HuH-7 (cell line): ENCODE measurements at regions not wholly inside any gene's neighbourhood (a gene's known extent, or its start where the extent isn't known, plus 50 kb on each side); places are given as distances from the start of the nearest gene placed in this dataset.

Experiments used
- DNase-seq: peaks from one replicate; pipeline ENCODE4 v3.0.0; 2011; ENCODE audit warnings: low spot score

- DNase-seq, result no peak
Observed at GRCh38 chr5:74122175-74122574, 496.2 kb downstream of the ARHGEF28 start.

GRCh38 chr5:74120585-74120984, 494.6 kb downstream of the ARHGEF28 start:
- no peak for DNase-seq

- no peak for DNase-seq
Observed at GRCh38 chr5:74118071-74118470, 492.1 kb downstream of the ARHGEF28 start.

- no peak for DNase-seq
Observed at GRCh38 chr5:74116984-74117383, 491.0 kb downstream of the ARHGEF28 start.

DNA sequence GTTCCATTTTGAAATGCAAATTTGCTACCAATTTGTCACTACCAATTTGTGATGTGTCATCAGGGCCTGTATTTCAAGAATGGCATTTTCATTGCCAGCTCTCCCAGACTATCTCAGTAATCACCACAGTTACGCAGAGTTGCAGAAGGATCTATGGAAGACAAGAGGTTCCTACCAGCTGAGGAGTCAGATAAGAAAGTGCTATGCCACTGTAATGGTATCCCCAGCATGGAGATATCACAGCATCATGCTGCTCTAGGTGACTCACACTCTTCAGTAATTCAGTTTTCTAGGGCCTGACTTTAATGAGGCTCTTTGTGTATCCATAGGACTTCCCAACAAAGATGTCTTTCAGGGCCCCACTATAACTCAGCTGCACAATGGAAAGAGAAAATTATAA, 490.3 kb downstream of the ARHGEF28 start:
- no peak for DNase-seq

DNA sequence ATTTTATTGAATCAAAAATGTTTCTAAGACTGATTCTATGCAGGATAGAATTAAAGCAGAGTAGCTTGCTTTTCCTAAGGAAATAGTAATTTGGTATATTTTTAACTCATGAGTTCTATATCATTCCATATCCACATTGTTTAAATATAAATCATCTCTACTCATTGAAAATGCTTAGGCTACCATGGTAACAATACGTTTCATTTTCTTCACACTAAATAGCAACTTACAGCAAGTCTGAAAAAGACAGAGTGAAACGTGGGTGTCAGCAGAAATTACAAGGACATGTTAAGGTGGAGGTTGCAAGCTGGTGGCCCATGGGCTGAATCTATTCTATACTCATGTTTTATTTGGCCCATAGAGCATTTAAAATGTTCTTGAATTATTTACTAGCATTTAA, 487.9 kb downstream of the ARHGEF28 start:
- no peak for DNase-seq

GRCh38 chr5:74113196-74113540, 487.2 kb downstream of the ARHGEF28 start:
- DNase-seq, result no peak

DNA sequence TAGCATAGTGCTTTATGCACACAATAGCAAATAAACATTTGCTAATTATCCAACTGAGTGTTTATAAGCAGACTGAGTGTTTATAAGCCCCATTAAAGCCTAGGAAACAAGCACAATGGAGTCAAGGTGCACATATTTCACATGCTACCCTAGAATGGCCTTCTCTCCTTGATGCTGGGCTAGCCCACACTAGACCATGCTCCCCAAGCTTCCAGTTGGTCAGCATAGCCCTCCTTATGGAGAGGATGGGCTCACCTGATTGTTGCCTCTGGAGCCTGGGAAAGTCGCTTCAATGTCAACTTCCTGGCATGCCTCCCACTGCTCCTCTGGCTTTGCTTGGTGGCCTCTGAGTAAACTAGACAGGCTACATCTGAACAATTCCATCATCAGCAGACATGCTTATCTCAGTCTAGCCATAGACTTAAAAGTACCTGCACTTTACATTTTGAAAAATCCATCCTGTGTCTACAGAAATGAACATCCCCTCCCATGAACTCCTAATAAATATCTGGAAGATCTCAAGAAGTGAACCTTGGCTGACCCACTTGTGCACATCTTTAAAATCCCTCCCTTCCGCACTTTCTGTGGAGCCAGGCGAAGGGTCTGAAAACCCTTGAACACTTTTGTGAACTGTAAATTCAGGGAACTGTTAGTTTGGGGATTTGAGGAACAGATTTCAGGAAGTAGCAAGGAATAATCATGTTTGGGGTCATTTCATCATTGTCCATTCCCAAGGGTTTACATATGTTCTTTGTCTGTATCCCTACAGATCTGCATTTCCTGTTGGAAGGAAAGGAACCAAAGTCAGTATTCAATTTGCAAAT, 486.6 kb downstream of the ARHGEF28 start:
- no peak for DNase-seq

GRCh38 chr5:74111764-74112163, 485.8 kb downstream of the ARHGEF28 start:
- DNase-seq, result no peak

GRCh38 chr5:74109344-74109743, 483.3 kb downstream of the ARHGEF28 start:
- no peak for DNase-seq

DNA sequence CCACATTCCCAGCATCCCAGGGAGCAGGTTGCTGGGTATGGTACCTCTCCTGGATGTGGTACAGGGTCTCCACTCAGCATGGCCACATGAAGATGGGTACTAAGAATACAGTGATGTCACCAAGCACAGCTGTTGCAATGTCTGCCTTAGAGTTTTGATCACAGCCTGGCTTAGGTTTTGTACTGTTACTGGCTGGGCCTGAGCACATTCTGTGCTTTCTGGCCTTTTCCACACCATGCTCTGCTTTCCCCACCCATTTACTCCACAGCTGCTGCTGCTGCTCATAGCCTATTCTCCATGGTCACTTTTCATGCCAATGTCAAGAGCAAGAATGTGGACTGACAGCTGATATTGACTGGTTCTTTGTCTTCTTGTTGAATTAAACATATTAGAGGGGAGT, 481.9 kb downstream of the ARHGEF28 start:
- DNase-seq, result no peak

DNA sequence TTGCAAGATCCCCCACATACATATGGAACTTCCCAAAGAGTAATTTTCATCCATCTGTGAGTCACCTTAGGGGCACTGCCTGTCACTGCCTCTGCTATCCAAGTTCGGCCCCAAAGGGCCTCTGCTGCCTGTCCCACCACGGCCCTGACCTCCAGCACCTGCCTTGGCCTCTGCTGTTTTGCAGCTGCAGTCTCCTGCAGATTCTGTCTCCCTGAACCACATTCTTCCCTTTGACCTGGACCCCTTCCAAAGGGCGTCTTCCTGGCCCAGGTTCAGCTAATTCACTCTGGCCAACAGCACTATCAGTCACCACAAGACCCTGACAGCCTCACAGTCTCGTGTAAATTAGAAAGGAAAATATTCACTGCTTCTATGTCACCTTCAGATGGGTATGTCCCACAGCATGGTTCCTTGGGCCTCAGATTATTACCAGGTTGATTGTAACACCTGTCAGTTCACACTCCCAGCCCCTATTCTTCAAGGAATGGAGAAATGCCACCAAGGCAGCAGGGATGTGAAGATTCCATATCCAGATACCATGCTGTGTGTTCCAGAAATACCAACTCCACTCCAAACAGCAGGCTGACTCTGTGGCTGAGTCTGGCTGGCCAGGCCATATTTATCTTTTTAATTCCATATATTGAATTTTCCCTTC, 479.3 kb downstream of the ARHGEF28 start:
- DNase-seq, result no peak

GRCh38 chr5:74103131-74104023, 477.4 kb downstream of the ARHGEF28 start:
- no peak for DNase-seq

DNA sequence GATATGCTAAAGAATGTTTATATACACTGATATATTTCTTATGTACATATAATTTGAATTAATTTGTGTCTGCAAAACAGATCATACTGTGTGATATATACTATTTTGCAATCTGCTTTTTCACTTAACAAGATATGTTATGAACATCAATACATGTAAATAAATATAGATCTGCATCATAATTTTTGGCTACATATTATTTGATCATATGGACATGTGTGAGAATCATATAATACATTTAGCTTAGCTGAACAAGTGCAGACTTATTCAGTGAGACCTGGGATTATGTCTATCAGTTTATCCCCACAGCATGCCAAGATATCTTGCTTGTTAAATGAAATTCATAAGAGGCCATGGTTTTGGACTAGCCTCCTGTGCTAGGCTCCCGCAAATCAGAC, 474.3 kb downstream of the ARHGEF28 start:
- no peak for DNase-seq

DNA sequence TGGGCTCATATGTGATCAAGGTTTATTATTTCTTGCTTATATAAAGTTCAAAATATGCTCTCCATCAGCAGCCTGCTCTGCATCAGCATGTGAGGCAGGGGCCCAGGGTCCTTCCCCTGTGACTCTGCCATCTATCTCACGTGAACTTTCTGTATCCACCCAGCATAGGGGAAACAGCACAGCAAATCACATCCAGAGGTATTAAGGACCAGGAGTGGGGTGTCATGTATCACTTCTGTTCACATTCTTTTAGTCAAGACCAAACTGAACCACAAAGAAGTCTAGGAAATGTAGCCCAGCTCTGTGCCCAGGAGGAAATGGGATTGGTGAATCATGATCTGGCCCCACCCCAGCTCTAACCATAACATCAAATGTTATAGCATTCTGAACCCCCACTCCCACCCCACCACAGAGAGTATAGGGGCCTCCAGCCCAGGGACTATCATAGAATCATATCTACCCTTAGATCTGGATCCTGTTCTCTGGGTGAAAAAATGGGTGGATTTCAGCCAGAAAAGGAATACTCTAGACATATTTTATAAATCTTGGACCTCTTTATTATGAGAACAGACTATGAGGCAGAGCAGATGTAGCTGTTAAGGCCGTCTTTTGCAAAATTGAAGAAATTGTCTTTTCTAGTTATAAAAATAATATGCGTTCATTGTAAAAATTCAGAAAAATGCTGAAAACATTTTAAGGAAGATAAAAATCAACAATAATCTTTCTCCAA, 473.7 kb downstream of the ARHGEF28 start:
- DNase-seq, result no peak

DNA sequence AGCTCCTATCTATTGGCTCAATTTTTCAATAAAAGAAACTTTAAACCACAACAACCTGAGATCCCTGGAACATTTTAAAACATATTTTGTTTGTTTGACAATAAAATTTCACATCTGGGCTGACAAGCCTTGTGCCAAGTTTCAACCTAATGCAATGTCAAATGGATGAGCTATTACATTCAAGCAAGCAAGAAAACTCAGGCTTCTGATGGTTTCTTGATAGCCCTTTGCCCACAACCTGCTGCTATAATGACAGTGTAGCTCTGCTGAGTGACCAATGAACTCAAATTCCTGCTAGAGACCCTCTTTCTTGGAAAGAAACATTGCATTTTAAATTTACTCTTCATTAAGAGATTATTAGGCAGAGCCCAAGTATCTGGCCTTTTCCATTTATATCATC, 472.9 kb downstream of the ARHGEF28 start:
- DNase-seq, result no peak

GRCh38 chr5:74098456-74098855, 472.5 kb downstream of the ARHGEF28 start:
- DNase-seq, result no peak

GRCh38 chr5:74096325-74096724, 470.3 kb downstream of the ARHGEF28 start:
- DNase-seq, result no peak

- DNase-seq, result no peak
Observed at GRCh38 chr5:74095871-74096270, 469.9 kb downstream of the ARHGEF28 start.

DNA sequence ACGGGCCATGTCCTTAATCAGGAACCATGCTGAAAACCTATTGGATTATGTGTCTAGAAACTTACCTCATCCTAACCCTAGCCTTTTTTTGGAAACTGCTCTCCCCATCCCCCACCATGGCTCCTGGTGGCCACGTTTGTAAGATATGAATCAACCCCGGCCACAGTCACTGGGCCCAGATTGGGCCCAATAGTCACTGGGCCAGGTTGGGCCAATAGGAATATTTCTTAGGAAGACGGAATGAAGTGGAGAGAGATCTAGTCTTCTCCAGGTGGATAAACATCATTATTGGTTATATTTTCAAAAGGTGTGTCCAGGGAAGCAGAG, 468.7 kb downstream of the ARHGEF28 start:
- DNase-seq, result no peak

DNA sequence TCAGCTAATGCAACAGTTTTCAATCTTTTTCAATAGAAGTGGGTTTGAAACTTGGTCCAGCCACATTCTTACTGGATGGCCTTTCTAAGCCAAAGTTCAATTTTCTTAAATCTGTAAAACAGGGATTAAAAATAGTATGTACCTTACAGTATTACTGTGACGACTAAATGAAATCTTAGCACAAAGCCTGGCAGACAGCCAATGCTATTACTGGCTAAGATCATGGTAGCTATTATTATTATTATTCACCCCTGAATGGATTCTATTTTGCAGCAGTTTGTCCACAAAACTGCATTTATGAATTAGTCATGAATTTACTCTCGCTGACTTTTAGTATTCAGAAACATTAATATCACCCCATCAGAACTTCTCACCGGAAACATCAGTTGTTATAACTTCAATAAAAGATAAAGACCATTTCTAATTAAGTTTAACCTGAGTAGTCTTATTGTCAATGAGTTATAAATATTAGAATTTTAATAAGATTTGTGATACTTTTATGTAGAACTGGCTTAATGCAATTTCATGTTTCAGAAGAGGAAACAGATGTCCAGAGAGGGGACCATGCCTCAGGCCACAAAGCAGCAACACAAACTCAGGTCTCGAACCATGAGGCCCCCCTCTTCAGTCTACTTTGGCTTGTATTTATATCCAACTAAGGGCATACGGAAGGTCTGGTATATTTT, 468.2 kb downstream of the ARHGEF28 start:
- DNase-seq, result no peak

GRCh38 chr5:74093561-74093960, 467.6 kb downstream of the ARHGEF28 start:
- no peak for DNase-seq
